K562 (cell line): ENCODE measurements at regions not wholly inside any gene's neighbourhood (a gene's known extent, or its start where the extent isn't known, plus 50 kb on each side); places are given as distances from the start of the nearest gene placed in this dataset.

ENCODE experiments used
- ATAC-seq: fragments of 200-7000 bp; cut with Tn5 transposase; 3 replicates; pipeline ENCODE4 v1.9.1; 2020; ENCODE audit warnings: moderate library complexity
- BruUV-seq: library from RNA; stranded (reverse); fragments of 400-500 nt; replicated peaks from 2 replicates; lab custom pipeline; 2021; lab: Mats Ljungman, UMichigan
- CTCF ChIA-PET: fragments of 300-600 bp; formaldehyde crosslinking; extraction: SDS; loops from one replicate; lab custom pipeline; 2021; ENCODE audit warnings: low intra/inter-chr PET ratio; lab: Yijun Ruan, JAX
- POLR2A ChIA-PET: fragments of 300-600, 350-650 bp; sonication (Branson Sonifier 250); formaldehyde crosslinking; extraction: SDS; loops from one replicate; lab custom pipeline; 2021; ENCODE audit warnings: antibody characterized with exemption, inconsistent platforms; lab: Yijun Ruan, JAX
- DNase-seq, 4 experiments: peaks; one replicate each; pipeline versions ENCODE4 v3.0.0 to v3.0.0-alpha.2; 2011 to 2018; ENCODE audit warnings: low spot score in 3 of 4, mixed read lengths in 3 of 4; ENCODE audit errors: extremely low read depth in 1 of 4
- FAIRE-seq: peaks from 2 replicates; lab custom pipeline; 2011; peaks lifted over from hg19 to GRCh38; lab: Jason Lieb, UNC
- H2AFZ ChIP-seq: 2 replicates; pipeline ENCODE4 v1.6.0; 2011; ENCODE audit warnings: low read depth, low read length, control low read depth, inconsistent platforms
- H3K27ac ChIP-seq: fragments of 200-600 bp; 3 replicates; pipeline ENCODE4 v1.8.0; 2011; ENCODE audit warnings: low read depth, mild to moderate bottlenecking, control low read depth, inconsistent platforms, low read length, moderate library complexity, mixed read lengths; ENCODE audit errors: extremely low read depth
- H3K27me3 ChIP-seq, 2 experiments: fragments of 300-600 bp in 1 of 2; 2 replicates in 1 of 2; 3 replicates in 1 of 2; pipeline versions ENCODE4 v1.6.0 to v1.8.0; 2011; ENCODE audit warnings: inconsistent platforms in 2 of 2, low read length in 2 of 2, mild to moderate bottlenecking in 1 of 2, mixed read lengths in 1 of 2, moderate library complexity in 1 of 2; ENCODE audit not compliant: control insufficient read depth in 2 of 2, insufficient read depth in 2 of 2
- H3K36me3 ChIP-seq: fragments of 300-600 bp; 3 replicates; pipeline ENCODE4 v1.8.0; 2011; ENCODE audit warnings: mild to moderate bottlenecking, low read length, inconsistent platforms; ENCODE audit not compliant: control insufficient read depth, insufficient read depth
- H3K4me1 ChIP-seq, 2 experiments: fragments of 200-600 bp in 1 of 2; replicated peaks in 1 of 2; 2 replicates in 1 of 2; 3 replicates in 1 of 2; pipeline versions ENCODE4 v1.5.1 to v1.8.0; 2011; ENCODE audit warnings: inconsistent platforms in 2 of 2, low read length in 2 of 2, mild to moderate bottlenecking in 1 of 2, mixed read lengths in 1 of 2, moderate library complexity in 1 of 2; ENCODE audit not compliant: control insufficient read depth in 2 of 2, insufficient read depth in 2 of 2
- H3K4me2 ChIP-seq: 2 replicates; pipeline ENCODE4 v1.6.1; 2011; ENCODE audit warnings: low read length, control low read depth, inconsistent platforms, mixed read lengths; ENCODE audit not compliant: insufficient read depth
- H3K4me3 ChIP-seq: fragments of 200-600 bp; sonication (generic), shearing (Covaris generic); 2 replicates; pipeline ENCODE4 v1.5.1; 2016; ENCODE audit warnings: control low read depth, inconsistent platforms
- H3K79me2 ChIP-seq: fragments of 200-600 bp; 3 replicates; pipeline ENCODE4 v1.8.0; 2011; ENCODE audit warnings: low read length, inconsistent platforms; ENCODE audit not compliant: control insufficient read depth, insufficient read depth
- H3K9ac ChIP-seq, 2 experiments: 2 replicates each; pipeline versions ENCODE4 v1.6.0 to v1.6.1; 2011; ENCODE audit warnings: low read depth in 2 of 2, low read length in 2 of 2, control low read depth in 1 of 2, inconsistent platforms in 1 of 2, mild to moderate bottlenecking in 1 of 2, mixed read lengths in 1 of 2; ENCODE audit not compliant: insufficient read depth in 1 of 2
- H3K9me1 ChIP-seq: one replicate; pipeline ENCODE4 v1.6.0; 2011; ENCODE audit warnings: inconsistent platforms, mild to moderate bottlenecking, low read length, moderate library complexity; ENCODE audit not compliant: control insufficient read depth, insufficient read depth
- H3K9me3 ChIP-seq: replicated peaks from 2 replicates; pipeline ENCODE4 v1.5.1; 2011; ENCODE audit warnings: low read depth, low read length, inconsistent platforms; ENCODE audit not compliant: control insufficient read depth, insufficient read depth
- H4K20me1 ChIP-seq: replicated peaks from 2 replicates; pipeline ENCODE4 v1.6.1; 2011; ENCODE audit warnings: low read length, inconsistent platforms, mixed read lengths; ENCODE audit not compliant: control insufficient read depth, insufficient read depth
- NCOA4 ChIP-seq: fragments of 450-650 bp; IDR thresholded peaks from 2 replicates; pipeline ENCODE4 v1.6.1; 2018; ENCODE audit warnings: mild to moderate bottlenecking; ENCODE audit not compliant: partially characterized antibody
- NELFE ChIP-seq: IDR thresholded peaks from 2 replicates; pipeline ENCODE4 v1.6.1; 2011; ENCODE audit warnings: mild to moderate bottlenecking; ENCODE audit not compliant: insufficient read depth, insufficient read length
- PRPF4 ChIP-seq: fragments of 200-400 bp; formaldehyde crosslinking; IDR thresholded peaks from one replicate; pipeline ENCODE4 v1.6.1; 2017; ENCODE audit warnings: low read length, low read depth, mild to moderate bottlenecking; ENCODE audit not compliant: insufficient read depth, poor library complexity, severe bottlenecking
- STAG1 ChIP-seq: sonication (generic); formaldehyde crosslinking; IDR thresholded peaks from 2 replicates; pipeline ENCODE4 v1.5.0; 2020; ENCODE audit warnings: missing genetic modification reagents, borderline replicate concordance
- YY1 ChIP-seq, 3 experiments: IDR thresholded peaks; 2 replicates each; pipeline ENCODE4 v1.6.1; 2011; ENCODE audit warnings: low read length in 2 of 3, mild to moderate bottlenecking in 2 of 3, moderate library complexity in 2 of 3, borderline replicate concordance in 1 of 3, control low read depth in 1 of 3, low read depth in 1 of 3; ENCODE audit not compliant: insufficient read depth in 3 of 3, insufficient replicate concordance in 2 of 3, control insufficient read depth in 1 of 3, insufficient read length in 1 of 3; ENCODE audit errors: extremely low read depth in 1 of 3
- WGBS: fragments of 100-300 bp; shearing (Covaris generic); methylation state at CpG from one replicate; pipeline ENCODE4 v1.1.6; 2016; ENCODE audit warnings: low coverage, mixed read lengths; ENCODE audit not compliant: insufficient coverage; ENCODE audit errors: missing lambda C conversion rate; 5-methylcytosine and 5-hydroxymethylcytosine counted together
- in situ Hi-C: fragments of 300-500 bp; cut with MboI; formaldehyde crosslinking; loops from 4 replicates; pipeline ENCODE4 v1.15.0; 2018; ENCODE audit warnings: inconsistent platforms, mixed read lengths
- intact Hi-C: fragments of 100-400 bp; cut with micrococcal nuclease; formaldehyde crosslinking; loops from 2 replicates; pipeline ENCODE4 v1.14.2; 2022
- TF ChIP-seq, protein P1 (sequence below), 2 experiments: fragments of 450-650 bp; IDR thresholded peaks; 2 replicates each; pipeline ENCODE4 v1.6.1; 2016
- TF ChIP-seq, protein P2 (sequence below): fragments of 150-350 bp; IDR thresholded peaks from 2 replicates; pipeline ENCODE4 v1.6.1; 2014; ENCODE audit warnings: low read depth, mild to moderate bottlenecking, low read length, borderline replicate concordance
- TF ChIP-seq, protein P3 (sequence below): sonication (generic); formaldehyde crosslinking; IDR thresholded peaks from 2 replicates; pipeline ENCODE4 v1.8.1; 2022; ENCODE audit warnings: missing genetic modification reagents
- TF ChIP-seq, protein P4 (sequence below): fragments of 450-650 bp; IDR thresholded peaks from 2 replicates; pipeline ENCODE4 v1.7.1; 2018; ENCODE audit warnings: mild to moderate bottlenecking, low read depth; ENCODE audit not compliant: partially characterized antibody
- TF ChIP-seq, protein P5 (sequence below): sonication (generic); formaldehyde crosslinking; IDR thresholded peaks from 2 replicates; pipeline ENCODE4 v1.8.0; 2022; ENCODE audit warnings: mild to moderate bottlenecking, low read depth, missing genetic modification reagents

DNA sequence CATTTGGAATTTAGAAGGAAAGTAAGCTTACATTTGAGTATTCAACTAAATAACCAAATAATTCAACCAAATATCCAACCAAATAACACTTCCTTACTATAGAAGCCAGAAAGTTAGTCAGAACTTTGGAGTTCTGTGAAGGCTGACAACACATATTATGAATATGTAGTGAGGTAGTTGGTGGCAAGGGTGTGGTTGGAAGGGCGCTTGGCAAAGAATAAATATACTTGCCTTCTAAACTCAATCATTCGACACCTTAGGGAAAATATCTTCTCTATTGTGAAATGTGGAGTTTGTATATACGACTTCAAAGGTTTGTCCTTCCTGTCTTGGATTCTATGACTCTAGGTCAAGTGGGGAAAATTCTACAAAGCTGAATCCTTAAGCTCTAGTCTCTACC is 111.7 kb upstream of the OSTN start:
- DNase-seq, result no peak
- no peak for ATAC-seq
- no peak for FAIRE-seq
- no TSS peak for BruUV-seq
- WGBS, result 0% methylated on average over 3 of the region's 3 CpGs
- Histone ChIP-seq H3K9me3 (peaks cover 2% of the 10 kb centered on the region; the same call in 1 of the 2 replicates), H3K9me1 (no peaks in the 10 kb centered on the region), H3K36me3 (no peaks in the 10 kb centered on the region), H4K20me1 (no peaks in the 10 kb centered on the region), H3K27me3 (no peaks in the 10 kb centered on the region), H2AFZ (no peak overlapping the region), H3K79me2 (no peaks in the 10 kb centered on the region), H3K27ac (no peak overlapping the region), H3K4me1 (no peaks in the 10 kb centered on the region), H3K4me3 (no peak overlapping the region), H3K9ac (no peak overlapping the region), H3K4me2 (no peak overlapping the region)
- ChIA-PET CTCF (no interaction called here), POLR2A (no interaction called here)
- intact Hi-C loops (no loop called here), in situ Hi-C loops (no loop called here)
- TF ChIP-seq PRPF4 (no peak), NELFE (no peak), NCOA4 (no peak), STAG1 (CRISPR knock-in tag) (no peak), YY1 (IDR thresholded peaks at IDR 0.05; ENCODE audit: borderline replicate concordance in 1 of 3, control insufficient read depth in 1 of 3, extremely low read depth in 1 of 3, insufficient read depth in 3 of 3, insufficient read length in 1 of 3, insufficient replicate concordance in 2 of 3, low read depth in 1 of 3, low read length in 2 of 3) (no peak)
- TF ChIP-seq, protein P1, sequence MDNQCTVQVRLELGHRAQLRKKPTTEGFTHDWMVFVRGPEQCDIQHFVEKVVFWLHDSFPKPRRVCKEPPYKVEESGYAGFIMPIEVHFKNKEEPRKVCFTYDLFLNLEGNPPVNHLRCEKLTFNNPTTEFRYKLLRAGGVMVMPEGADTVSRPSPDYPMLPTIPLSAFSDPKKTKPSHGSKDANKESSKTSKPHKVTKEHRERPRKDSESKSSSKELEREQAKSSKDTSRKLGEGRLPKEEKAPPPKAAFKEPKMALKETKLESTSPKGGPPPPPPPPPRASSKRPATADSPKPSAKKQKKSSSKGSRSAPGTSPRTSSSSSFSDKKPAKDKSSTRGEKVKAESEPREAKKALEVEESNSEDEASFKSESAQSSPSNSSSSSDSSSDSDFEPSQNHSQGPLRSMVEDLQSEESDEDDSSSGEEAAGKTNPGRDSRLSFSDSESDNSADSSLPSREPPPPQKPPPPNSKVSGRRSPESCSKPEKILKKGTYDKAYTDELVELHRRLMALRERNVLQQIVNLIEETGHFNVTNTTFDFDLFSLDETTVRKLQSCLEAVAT (IDR thresholded peaks at IDR 0.05), result no peak
- TF ChIP-seq, protein P2, sequence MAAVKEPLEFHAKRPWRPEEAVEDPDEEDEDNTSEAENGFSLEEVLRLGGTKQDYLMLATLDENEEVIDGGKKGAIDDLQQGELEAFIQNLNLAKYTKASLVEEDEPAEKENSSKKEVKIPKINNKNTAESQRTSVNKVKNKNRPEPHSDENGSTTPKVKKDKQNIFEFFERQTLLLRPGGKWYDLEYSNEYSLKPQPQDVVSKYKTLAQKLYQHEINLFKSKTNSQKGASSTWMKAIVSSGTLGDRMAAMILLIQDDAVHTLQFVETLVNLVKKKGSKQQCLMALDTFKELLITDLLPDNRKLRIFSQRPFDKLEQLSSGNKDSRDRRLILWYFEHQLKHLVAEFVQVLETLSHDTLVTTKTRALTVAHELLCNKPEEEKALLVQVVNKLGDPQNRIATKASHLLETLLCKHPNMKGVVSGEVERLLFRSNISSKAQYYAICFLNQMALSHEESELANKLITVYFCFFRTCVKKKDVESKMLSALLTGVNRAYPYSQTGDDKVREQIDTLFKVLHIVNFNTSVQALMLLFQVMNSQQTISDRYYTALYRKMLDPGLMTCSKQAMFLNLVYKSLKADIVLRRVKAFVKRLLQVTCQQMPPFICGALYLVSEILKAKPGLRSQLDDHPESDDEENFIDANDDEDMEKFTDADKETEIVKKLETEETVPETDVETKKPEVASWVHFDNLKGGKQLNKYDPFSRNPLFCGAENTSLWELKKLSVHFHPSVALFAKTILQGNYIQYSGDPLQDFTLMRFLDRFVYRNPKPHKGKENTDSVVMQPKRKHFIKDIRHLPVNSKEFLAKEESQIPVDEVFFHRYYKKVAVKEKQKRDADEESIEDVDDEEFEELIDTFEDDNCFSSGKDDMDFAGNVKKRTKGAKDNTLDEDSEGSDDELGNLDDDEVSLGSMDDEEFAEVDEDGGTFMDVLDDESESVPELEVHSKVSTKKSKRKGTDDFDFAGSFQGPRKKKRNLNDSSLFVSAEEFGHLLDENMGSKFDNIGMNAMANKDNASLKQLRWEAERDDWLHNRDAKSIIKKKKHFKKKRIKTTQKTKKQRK, result no peak
- TF ChIP-seq, protein P3, sequence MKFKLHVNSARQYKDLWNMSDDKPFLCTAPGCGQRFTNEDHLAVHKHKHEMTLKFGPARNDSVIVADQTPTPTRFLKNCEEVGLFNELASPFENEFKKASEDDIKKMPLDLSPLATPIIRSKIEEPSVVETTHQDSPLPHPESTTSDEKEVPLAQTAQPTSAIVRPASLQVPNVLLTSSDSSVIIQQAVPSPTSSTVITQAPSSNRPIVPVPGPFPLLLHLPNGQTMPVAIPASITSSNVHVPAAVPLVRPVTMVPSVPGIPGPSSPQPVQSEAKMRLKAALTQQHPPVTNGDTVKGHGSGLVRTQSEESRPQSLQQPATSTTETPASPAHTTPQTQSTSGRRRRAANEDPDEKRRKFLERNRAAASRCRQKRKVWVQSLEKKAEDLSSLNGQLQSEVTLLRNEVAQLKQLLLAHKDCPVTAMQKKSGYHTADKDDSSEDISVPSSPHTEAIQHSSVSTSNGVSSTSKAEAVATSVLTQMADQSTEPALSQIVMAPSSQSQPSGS, result no peak
- TF ChIP-seq, protein P4, sequence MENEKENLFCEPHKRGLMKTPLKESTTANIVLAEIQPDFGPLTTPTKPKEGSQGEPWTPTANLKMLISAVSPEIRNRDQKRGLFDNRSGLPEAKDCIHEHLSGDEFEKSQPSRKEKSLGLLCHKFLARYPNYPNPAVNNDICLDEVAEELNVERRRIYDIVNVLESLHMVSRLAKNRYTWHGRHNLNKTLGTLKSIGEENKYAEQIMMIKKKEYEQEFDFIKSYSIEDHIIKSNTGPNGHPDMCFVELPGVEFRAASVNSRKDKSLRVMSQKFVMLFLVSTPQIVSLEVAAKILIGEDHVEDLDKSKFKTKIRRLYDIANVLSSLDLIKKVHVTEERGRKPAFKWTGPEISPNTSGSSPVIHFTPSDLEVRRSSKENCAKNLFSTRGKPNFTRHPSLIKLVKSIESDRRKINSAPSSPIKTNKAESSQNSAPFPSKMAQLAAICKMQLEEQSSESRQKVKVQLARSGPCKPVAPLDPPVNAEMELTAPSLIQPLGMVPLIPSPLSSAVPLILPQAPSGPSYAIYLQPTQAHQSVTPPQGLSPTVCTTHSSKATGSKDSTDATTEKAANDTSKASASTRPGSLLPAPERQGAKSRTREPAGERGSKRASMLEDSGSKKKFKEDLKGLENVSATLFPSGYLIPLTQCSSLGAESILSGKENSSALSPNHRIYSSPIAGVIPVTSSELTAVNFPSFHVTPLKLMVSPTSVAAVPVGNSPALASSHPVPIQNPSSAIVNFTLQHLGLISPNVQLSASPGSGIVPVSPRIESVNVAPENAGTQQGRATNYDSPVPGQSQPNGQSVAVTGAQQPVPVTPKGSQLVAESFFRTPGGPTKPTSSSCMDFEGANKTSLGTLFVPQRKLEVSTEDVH, result no peak
- TF ChIP-seq, protein P5, sequence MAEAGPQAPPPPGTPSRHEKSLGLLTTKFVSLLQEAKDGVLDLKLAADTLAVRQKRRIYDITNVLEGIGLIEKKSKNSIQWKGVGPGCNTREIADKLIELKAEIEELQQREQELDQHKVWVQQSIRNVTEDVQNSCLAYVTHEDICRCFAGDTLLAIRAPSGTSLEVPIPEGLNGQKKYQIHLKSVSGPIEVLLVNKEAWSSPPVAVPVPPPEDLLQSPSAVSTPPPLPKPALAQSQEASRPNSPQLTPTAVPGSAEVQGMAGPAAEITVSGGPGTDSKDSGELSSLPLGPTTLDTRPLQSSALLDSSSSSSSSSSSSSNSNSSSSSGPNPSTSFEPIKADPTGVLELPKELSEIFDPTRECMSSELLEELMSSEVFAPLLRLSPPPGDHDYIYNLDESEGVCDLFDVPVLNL (CRISPR knock-in tag), result no peak
